GM12801 (cell line): ENCODE measurements at regions not wholly inside any gene's neighbourhood (a gene's known extent, or its start where the extent isn't known, plus 50 kb on each side); places are given as distances from the start of the nearest gene placed in this dataset.

Experiments
- CTCF ChIP-seq: IDR thresholded peaks from one replicate; pipeline ENCODE4 v1.5.1; 2011; ENCODE audit warnings: control low read depth; ENCODE audit not compliant: insufficient read length; ENCODE audit errors: extremely low read depth

- TF ChIP-seq CTCF, result no peak
Observed at GRCh38 chr4:66062921-66063320, 392.6 kb upstream of the EPHA5 start.

GRCh38 chr4:66062044-66062443, 391.8 kb upstream of the EPHA5 start:
- no peak for TF ChIP-seq CTCF

GRCh38 chr4:66059556-66059955, 389.3 kb upstream of the EPHA5 start:
- TF ChIP-seq CTCF, result no peak

GRCh38 chr4:66059136-66059535, 388.8 kb upstream of the EPHA5 start:
- no peak for TF ChIP-seq CTCF

GRCh38 chr4:66055999-66056398, 385.7 kb upstream of the EPHA5 start:
- TF ChIP-seq CTCF, result no peak

GRCh38 chr4:66052426-66052825, 382.1 kb upstream of the EPHA5 start:
- no peak for TF ChIP-seq CTCF

GRCh38 chr4:66048861-66049260, 378.6 kb upstream of the EPHA5 start:
- no peak for TF ChIP-seq CTCF

GRCh38 chr4:66045913-66046312, 375.6 kb upstream of the EPHA5 start:
- no peak for TF ChIP-seq CTCF
